T-helper 1 cell (primary cell): ENCODE measurements at regions not wholly inside any gene's neighbourhood (a gene's known extent, or its start where the extent isn't known, plus 50 kb on each side); places are given as distances from the start of the nearest gene placed in this dataset.
"Not testable (repeated sequence)": the region's sequence is repeated elsewhere in the genome, so short reads cannot be mapped to it uniquely, and the experiment has no call there.

Experiments used
- DNase-seq, 5 donors: peaks; one replicate each; pipeline ENCODE4 v3.0.0-alpha.2; 2012 to 2020

DNA sequence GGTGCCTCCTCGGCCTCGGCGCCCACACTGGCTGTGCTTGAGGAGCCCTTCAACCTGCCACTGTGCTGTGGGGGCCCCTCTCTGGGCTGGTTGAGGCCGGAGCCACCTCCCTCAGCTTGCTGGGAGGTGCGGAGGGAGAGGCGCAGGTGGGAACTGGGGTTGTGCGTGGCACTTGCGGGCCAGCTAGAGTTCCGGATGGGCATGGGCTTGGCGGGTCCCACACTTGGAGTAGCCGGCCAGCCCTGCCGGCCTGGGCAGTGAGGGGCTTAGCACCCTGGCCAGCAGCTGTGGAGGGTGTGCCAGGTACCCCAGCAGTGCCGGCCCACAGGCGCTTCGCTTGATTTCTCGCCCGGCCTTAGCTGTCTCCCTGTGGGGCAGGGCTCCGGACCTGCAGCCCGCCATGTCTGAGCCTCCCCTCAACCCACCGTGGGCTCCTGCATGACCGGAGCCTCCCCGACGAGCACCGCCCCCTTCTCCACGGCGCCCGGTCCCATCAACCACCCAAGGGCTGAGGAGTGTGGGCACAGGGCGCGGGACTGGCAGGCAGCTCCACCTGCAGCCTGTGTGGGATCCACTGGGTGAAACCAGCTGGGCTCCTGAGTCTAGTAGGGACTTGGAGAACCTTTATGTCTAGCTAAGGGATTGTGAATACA lies 723.8 kb downstream of the DIAPH3 start:
- DNase-seq, result no peak

- DNase-seq, result not testable (repeated sequence)
Observed at GRCh38 chr13:59441068-59441467, 722.7 kb downstream of the DIAPH3 start.

GRCh38 chr13:59441596-59442280 lies 722.0 kb downstream of the DIAPH3 start:
- no peak for DNase-seq

DNA sequence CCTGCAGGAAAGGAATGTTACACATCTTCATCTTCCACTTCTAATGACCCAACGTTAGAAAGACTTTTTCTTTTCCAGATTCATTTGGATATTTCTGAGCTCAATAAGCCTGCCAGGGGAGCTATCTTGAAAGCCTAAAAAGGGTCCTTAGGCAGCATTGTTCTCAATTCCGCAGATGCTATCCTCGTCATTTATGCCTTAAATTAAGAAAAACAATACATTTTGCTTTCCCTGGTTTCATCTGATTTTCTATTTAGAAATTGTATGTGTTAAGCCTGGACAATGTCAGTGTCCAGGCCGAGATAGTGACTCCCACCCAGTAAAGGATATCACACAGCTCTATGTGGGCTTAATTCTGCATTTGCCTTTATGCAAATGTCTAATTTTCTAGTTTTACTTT lies 721.3 kb downstream of the DIAPH3 start:
- no peak for DNase-seq

GRCh38 chr13:59442944-59443486 lies 720.7 kb downstream of the DIAPH3 start:
- DNase-seq, result no peak

DNA sequence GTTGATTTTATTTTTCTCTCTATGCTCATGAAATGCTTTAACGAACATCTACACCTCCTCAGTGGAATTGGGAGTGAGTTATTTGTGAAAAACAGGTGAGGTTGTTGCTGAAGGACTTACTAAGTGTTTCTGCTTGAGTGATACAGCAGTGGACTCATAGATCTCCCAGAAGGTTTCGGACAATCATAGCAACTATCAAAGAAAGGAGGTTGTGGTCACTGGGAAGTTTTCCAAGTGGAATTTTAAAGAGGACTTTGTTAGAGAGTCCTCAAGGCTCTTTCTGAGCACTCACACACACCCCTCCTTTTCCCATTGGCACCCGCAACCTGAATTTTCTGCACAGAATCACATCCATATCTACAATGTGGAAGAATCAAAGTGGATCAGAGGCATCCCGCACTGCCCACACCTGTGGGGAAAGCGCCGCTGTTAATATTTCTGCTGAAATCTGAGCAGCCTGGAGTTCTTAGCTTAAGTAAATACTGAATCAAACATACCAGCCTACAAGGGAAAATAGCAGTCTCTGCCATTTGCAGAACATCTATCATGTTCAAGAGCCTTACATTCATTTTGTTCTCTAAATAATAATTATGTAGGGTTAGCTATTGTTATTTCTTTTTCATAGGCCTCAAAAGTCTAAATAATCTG lies 719.4 kb downstream of the DIAPH3 start:
- DNase-seq, result no peak

DNA sequence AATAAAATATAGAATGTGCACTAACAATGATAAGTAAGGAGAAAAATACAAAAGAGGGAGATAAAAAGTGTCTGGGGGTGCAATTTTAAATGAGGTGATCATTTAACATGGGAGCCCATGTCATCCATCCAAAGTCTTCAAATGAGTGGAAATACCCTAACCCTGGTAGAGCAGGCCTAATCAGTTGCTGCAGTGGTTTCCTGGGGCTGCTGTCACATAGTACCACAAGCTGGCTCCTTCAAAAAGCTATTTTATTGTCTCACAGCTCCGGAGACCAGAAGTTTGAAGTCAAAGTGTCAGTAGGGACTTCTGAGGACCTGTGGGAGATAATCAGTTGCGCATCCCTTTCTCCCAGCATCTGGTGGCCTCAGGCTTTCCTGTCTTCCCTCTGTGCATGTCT lies 717.9 kb downstream of the DIAPH3 start:
- no peak for DNase-seq

GRCh38 chr13:59446391-59446790 lies 717.3 kb downstream of the DIAPH3 start:
- no peak for DNase-seq

DNA sequence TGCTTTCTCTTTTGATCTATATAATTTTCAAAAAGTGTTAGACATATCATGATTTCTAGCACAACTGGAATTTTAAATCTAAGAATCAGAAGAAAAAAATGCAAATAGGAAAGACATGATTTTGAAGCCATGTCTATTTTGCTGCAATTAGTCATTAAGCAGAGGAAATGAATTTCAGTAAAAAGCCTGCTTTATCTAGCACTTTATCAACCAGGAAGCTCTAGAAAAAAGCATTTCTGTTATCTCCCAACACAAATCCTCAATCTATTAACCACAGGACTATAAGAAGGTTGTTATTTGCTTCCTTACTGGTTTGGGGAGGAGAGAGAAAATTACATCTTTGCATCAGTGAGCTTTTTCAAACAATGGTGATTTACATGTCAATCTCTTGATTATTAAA lies 716.7 kb downstream of the DIAPH3 start:
- DNase-seq, result no peak

DNA sequence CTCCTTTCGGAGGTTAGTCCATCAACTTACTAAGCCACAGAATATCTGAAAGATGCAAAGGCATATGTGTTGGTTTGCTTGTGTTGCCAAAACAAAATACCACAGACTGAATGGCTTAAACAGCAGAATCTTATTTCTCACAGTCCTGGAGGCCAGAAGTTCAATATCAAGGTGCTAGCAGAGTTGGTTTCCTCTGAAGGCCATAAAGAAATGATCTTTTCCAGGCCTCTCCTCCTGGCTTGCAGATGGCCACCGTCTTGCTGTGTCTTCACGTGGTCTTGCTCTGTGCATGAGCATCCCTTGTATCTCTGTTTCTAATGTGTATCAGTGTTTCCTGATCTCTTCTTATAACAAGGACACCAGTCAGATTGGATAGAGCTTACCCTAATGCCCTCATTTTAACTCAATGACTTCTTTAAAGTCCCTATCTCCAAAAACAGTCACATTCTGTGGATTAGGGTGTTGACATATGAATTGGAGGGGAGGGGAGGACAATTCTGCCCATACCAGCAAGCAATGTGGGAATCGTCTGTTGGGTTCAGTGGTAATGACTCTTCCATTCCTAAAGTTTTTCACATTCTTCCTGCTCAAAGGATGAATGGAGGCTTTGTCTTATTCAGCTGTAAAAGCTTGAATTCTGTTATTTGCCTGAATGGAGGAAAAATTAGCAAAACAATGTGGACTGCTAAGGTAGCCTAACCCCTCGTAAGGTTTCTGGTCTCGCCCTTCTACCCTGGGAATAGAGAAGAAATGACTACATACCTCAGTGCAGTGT lies 715.7 kb downstream of the DIAPH3 start:
- DNase-seq, result no peak

GRCh38 chr13:59449750-59450149 lies 714.0 kb downstream of the DIAPH3 start:
- DNase-seq, result no peak

DNA sequence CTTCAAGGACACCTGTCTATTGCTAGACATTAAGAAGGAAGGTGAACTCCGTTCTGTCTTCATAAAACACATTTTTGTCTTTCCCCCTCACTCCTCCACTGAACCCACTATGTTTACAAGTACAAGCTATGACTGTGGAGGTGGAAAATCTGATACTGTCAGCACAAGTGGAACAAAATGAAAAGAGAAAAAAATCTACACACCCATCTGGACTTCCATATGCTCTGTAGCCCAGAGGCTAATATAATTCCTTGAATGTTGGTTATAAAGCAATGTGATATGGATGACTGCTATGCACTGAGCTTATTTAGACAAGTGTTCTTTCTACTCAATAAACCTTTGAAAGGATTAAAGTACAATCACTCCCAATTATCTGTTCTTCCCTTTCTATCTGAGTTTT lies 713.5 kb downstream of the DIAPH3 start:
- DNase-seq, result no peak

DNA sequence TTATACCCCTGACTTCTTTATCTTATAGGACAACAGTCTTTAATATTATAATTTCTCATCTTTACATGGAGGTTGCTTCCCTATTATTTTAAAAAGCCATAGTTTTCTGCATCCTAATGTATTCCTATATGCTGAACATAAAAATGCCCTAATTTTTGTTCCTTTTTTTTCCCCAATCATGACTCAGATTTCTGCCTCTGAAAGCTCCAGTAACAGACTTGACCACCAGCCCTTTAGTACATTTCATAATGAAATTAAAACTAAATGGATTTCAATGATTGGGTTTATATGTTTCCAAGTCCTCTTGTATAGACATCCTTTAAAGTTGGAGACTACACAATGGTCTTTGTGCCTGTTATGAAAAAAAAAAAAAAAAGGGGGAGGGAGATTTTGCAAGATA lies 712.5 kb downstream of the DIAPH3 start:
- no peak for DNase-seq

DNA sequence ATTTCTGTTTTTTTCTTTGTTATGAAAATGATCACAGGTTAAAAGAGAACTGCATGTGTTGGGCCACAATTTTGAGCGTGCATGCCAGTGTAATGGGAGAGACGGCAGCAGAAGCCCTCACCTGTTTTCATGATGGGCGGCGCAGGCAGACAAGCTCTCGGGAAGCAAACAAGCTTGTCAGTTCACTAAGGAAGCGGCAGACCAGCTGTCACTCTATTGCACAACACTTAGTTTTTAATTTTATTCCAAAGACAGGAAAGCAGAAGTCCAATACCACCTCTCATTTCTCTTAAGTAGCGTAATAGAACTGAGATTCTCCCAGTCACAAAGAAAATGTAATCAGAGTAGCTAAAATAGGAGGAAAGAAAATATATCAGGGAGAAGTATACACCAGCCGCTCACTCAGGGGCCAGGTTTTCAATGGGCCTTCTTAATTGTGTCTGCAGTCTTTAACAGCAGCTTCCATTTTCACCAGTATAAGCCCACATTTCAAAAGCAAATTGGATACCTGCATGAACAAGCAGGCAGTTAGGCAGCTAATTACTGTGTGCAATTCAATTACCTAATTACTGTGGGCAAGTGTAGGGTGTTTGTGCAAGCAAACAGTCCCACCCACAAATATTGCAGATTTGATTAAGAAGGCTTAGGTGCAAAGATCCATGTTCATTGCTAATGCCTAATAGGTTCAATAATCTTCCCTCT lies 711.4 kb downstream of the DIAPH3 start:
- no peak for DNase-seq

- no peak for DNase-seq
Observed at GRCh38 chr13:59458908-59459579, 704.7 kb downstream of the DIAPH3 start.

DNA sequence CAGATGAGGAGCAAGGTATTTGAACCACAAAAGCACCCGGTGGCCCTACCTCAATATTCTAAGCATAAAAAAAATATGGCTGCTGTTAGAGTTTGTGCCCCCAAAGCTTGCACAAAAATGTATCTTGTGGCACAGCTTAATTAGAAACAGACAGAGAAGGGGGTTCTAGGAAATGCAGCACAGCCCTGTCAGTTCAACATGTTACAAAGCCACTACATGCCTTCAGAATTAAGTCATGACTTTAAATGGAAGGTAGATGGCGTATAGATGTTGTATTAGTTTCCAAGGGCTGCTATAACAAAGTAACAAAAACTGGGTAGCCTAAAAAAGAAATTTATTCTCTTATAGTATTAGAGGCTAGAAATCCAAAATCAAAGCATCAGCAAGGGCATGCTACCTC lies 703.8 kb downstream of the DIAPH3 start:
- no peak for DNase-seq

DNA sequence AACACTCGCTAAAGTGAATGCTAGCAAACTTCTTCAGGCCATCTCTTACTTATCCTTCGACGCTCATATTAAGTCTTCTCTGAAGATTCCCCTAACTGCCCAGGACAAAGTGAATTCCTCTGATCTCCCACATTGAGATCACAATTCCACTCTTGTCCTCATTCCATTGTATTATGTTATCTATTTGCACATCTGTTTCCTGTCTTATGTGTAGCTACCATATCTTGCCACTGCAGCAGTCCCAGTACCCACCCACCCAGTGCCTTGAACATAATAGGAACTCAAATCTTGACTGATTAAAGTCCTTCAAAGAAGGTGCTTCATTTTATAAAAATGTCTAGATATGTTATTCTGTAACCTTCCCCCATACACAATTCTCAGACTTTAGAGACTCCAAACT lies 702.3 kb downstream of the DIAPH3 start:
- DNase-seq, result no peak

DNA sequence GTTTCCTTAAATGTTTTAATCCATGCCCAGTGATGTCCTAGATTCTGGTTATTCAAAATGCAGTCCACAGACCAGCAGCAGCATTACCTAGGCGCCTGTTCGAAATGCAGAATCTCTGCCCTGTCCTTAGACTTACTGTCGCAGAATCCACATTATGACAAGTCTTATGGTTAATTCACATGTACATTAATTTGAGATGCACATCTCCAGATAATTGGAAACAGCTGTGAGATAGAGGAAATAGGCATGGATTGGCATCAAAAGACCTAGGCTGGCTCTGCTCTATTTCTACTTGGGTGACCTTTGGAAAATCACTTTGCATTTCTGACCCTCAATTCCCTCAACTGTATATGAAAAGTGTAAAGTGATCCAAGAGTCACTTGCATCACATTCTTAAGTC lies 700.7 kb downstream of the DIAPH3 start:
- no peak for DNase-seq

GRCh38 chr13:59464926-59465325 lies 698.8 kb downstream of the DIAPH3 start:
- no peak for DNase-seq

DNA sequence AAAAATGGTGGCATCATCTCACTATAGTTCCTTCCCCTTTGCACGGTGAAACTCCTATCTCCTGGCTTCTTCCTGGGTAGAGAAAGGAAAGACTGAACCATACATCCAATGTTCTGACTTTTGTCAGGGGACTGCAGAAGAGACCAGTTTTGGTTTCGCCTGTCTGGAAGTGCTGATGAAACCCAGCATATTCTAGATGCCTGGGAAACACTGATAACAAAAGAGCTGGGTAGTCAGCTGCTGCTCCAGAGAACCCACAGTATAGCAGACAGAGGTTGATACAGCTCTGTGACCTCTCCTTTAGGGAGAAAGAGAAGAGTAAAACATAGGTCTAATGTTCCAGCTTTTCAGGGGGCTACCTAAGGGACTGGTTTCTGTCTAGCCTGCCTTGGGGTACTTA lies 695.3 kb downstream of the DIAPH3 start:
- DNase-seq, result no peak

DNA sequence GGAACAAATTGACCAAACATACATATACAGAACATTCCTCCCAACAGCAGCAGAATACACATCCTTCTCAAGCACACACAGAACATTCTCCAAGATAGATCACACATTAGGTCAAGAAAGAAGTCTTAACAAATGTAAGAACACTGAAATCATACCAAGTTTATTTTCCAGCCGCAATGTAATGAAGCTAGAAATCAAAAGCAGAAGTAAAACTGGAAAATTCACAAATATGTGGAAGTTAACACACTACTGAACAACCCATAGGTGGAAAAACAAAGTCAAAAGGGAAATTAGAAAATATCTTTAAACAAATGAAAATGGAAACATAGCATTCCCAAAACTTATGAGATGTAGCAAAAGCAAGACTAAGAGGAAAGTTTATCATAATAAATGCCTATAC lies 692.6 kb downstream of the DIAPH3 start:
- no peak for DNase-seq

- DNase-seq, result no peak
Observed at GRCh38 chr13:59472134-59472533, 691.6 kb downstream of the DIAPH3 start.
